ENCODE measurements at regions not wholly inside any gene's neighbourhood (a gene's known extent, or its start where the extent isn't known, plus 50 kb on each side); places are given as distances from the start of the nearest gene placed in this dataset.
"Not testable (repeated sequence)": the region's sequence is repeated elsewhere in the genome, so short reads cannot be mapped to it uniquely, and the experiment has no call there.

- DNase-seq: no peak
These were observed 226.3 kb downstream of the RCHY1 start for GRCh38 chr4:75287738-75288517.

- no peak for DNase-seq
These were observed 228.4 kb downstream of the RCHY1 start for GRCh38 chr4:75285837-75286236.

GRCh38 chr4:75284831-75285230 lies 229.4 kb downstream of the RCHY1 start:
- no peak for DNase-seq

- not testable (repeated sequence) for DNase-seq
These were observed 233.7 kb downstream of the RCHY1 start for GRCh38 chr4:75280461-75280860.

GRCh38 chr4:75259306-75259705 lies 254.9 kb downstream of the RCHY1 start:
- DNase-seq: no peak

- no peak for DNase-seq
These were observed 258.9 kb downstream of the RCHY1 start for GRCh38 chr4:75255261-75255660.

GRCh38 chr4:75254745-75255144 lies 259.5 kb downstream of the RCHY1 start:
- no peak for DNase-seq

- not testable (repeated sequence) for DNase-seq
These were observed 261.1 kb downstream of the RCHY1 start for GRCh38 chr4:75253094-75253493.

GRCh38 chr4:75251547-75251946 lies 262.7 kb downstream of the RCHY1 start:
- DNase-seq: no peak

GRCh38 chr4:75249739-75250138 lies 264.5 kb downstream of the RCHY1 start:
- no peak for DNase-seq

GRCh38 chr4:75248770-75249407 lies 265.3 kb downstream of the RCHY1 start:
- no peak for DNase-seq

GRCh38 chr4:75244325-75244724 lies 269.9 kb downstream of the RCHY1 start:
- no peak for DNase-seq

GRCh38 chr4:75243570-75243969 lies 270.6 kb downstream of the RCHY1 start:
- DNase-seq: no peak

- no peak for DNase-seq
These were observed 278.7 kb downstream of the RCHY1 start for GRCh38 chr4:75235359-75235951.

GRCh38 chr4:75232546-75232945 lies 281.7 kb downstream of the RCHY1 start:
- DNase-seq: no peak

- no peak for DNase-seq
These were observed 284.2 kb downstream of the RCHY1 start for GRCh38 chr4:75229806-75230570.

GRCh38 chr4:75213480-75213879 lies 280.6 kb downstream of the PARM1 start:
- no peak for DNase-seq

GRCh38 chr4:75211422-75211821 lies 278.5 kb downstream of the PARM1 start:
- DNase-seq: no peak

GRCh38 chr4:75207902-75208301 lies 275.0 kb downstream of the PARM1 start:
- no peak for DNase-seq

GRCh38 chr4:75195111-75195510 lies 262.2 kb downstream of the PARM1 start:
- DNase-seq: no peak

GRCh38 chr4:75194180-75194579 lies 261.3 kb downstream of the PARM1 start:
- DNase-seq: no peak

- not testable (repeated sequence) for DNase-seq
These were observed 259.3 kb downstream of the PARM1 start for GRCh38 chr4:75192182-75192581.

- DNase-seq: no peak
These were observed 256.9 kb downstream of the PARM1 start for GRCh38 chr4:75189711-75190335.
